IPS-20b (cell line): ENCODE measurements at regions not wholly inside any gene's neighbourhood (a gene's known extent, or its start where the extent isn't known, plus 50 kb on each side); places are given as distances from the start of the nearest gene placed in this dataset.
"Not testable (repeated sequence)": the region's sequence is repeated elsewhere in the genome, so short reads cannot be mapped to it uniquely, and the experiment has no call there.

Source experiments
- H3K27ac ChIP-seq: one replicate; pipeline ENCODE4 v1.5.1; 2013; ENCODE audit warnings: low read length
- H3K27me3 ChIP-seq: 2 replicates; pipeline ENCODE4 v1.6.1; 2013; ENCODE audit warnings: mild to moderate bottlenecking, low read length, inconsistent platforms; ENCODE audit not compliant: insufficient read depth
- H3K36me3 ChIP-seq: 2 replicates; pipeline ENCODE4 v1.6.1; 2013; ENCODE audit warnings: low read depth, mild to moderate bottlenecking, inconsistent platforms, low read length, moderate library complexity; ENCODE audit not compliant: insufficient read depth
- H3K4me1 ChIP-seq: 2 replicates; pipeline ENCODE4 v1.6.1; 2013; ENCODE audit warnings: mild to moderate bottlenecking, control low read depth, inconsistent platforms, low read length, moderate library complexity; ENCODE audit not compliant: insufficient read depth
- H3K4me3 ChIP-seq: 2 replicates; pipeline ENCODE4 v1.5.1; 2013; ENCODE audit warnings: mild to moderate bottlenecking, low read length, inconsistent platforms
- H3K9ac ChIP-seq: 2 replicates; pipeline ENCODE4 v1.6.1; 2013; ENCODE audit warnings: low read depth, mild to moderate bottlenecking, inconsistent platforms, low read length, moderate library complexity
- H3K9me3 ChIP-seq: 2 replicates; pipeline ENCODE4 v1.6.1; 2013; ENCODE audit warnings: mild to moderate bottlenecking, low read depth, low read length, inconsistent platforms; ENCODE audit not compliant: insufficient read depth

GRCh38 chr14:34297786-34298520 lies 164.1 kb downstream of the SPTSSA start:
- no peak overlapping the region for H3K4me3 ChIP-seq
- peaks cover 4% of the 10 kb centered on the region; the same call in 1 of the 2 replicates for H3K27me3 ChIP-seq
- H3K9me3 ChIP-seq: peaks cover 6% of the 10 kb centered on the region
- H3K4me1 ChIP-seq: no peaks in the 10 kb centered on the region; the same call in 1 of the 2 replicates
- no peak overlapping the region for H3K27ac ChIP-seq
- no peak overlapping the region for H3K9ac ChIP-seq
- H3K36me3 ChIP-seq: no peaks in the 10 kb centered on the region

- no peaks in the 10 kb centered on the region for H3K27me3 ChIP-seq
- no peaks in the 10 kb centered on the region for H3K9me3 ChIP-seq
- no peaks in the 10 kb centered on the region for H3K4me1 ChIP-seq
- H3K27ac ChIP-seq: no peak overlapping the region
- no peak overlapping the region for H3K9ac ChIP-seq
- no peaks in the 10 kb centered on the region for H3K36me3 ChIP-seq
- no peak overlapping the region for H3K4me3 ChIP-seq
Measured at GRCh38 chr14:34283590-34283989, 178.4 kb downstream of the SPTSSA start.

GRCh38 chr14:34277191-34277590 lies 184.8 kb downstream of the SPTSSA start:
- H3K36me3 ChIP-seq: no peaks in the 10 kb centered on the region
- no peak overlapping the region for H3K27ac ChIP-seq
- H3K4me1 ChIP-seq: no peaks in the 10 kb centered on the region
- H3K9me3 ChIP-seq: no peaks in the 10 kb centered on the region
- no peaks in the 10 kb centered on the region for H3K27me3 ChIP-seq
- H3K4me3 ChIP-seq: no peak overlapping the region
- no peak overlapping the region for H3K9ac ChIP-seq

GRCh38 chr14:34275530-34275929 lies 186.5 kb downstream of the SPTSSA start:
- no peaks in the 10 kb centered on the region for H3K4me1 ChIP-seq
- no peaks in the 10 kb centered on the region for H3K9me3 ChIP-seq
- no peak overlapping the region for H3K4me3 ChIP-seq
- H3K9ac ChIP-seq: no peak overlapping the region
- no peaks in the 10 kb centered on the region for H3K27me3 ChIP-seq
- no peaks in the 10 kb centered on the region for H3K36me3 ChIP-seq
- H3K27ac ChIP-seq: no peak overlapping the region

GRCh38 chr14:34275078-34275477 lies 187.0 kb downstream of the SPTSSA start:
- no peaks in the 10 kb centered on the region for H3K27me3 ChIP-seq
- H3K9me3 ChIP-seq: no peaks in the 10 kb centered on the region
- H3K27ac ChIP-seq: no peak overlapping the region
- H3K36me3 ChIP-seq: no peaks in the 10 kb centered on the region
- H3K4me3 ChIP-seq: no peak overlapping the region
- H3K9ac ChIP-seq: no peak overlapping the region
- no peaks in the 10 kb centered on the region for H3K4me1 ChIP-seq

GRCh38 chr14:34273716-34274115 lies 188.3 kb downstream of the SPTSSA start:
- H3K4me3 ChIP-seq, H3K9ac ChIP-seq, H3K4me1 ChIP-seq, H3K27me3 ChIP-seq, H3K36me3 ChIP-seq, H3K9me3 ChIP-seq, H3K27ac ChIP-seq: not testable (repeated sequence)

- Histone ChIP-seq H3K4me1 (no peaks in the 10 kb centered on the region), H3K9ac (no peak overlapping the region), H3K27me3 (no peaks in the 10 kb centered on the region), H3K27ac (no peak overlapping the region), H3K36me3 (no peaks in the 10 kb centered on the region), H3K9me3 (no peaks in the 10 kb centered on the region), H3K4me3 (no peak overlapping the region)
Measured at GRCh38 chr14:34270361-34270760, 191.7 kb downstream of the SPTSSA start.

GRCh38 chr14:34266344-34266743 lies 195.7 kb downstream of the SPTSSA start:
- Histone ChIP-seq H3K9ac (no peak overlapping the region), H3K4me1 (no peaks in the 10 kb centered on the region; the same call in 1 of the 2 replicates), H3K9me3 (no peaks in the 10 kb centered on the region), H3K27me3 (no peaks in the 10 kb centered on the region), H3K36me3 (no peaks in the 10 kb centered on the region), H3K4me3 (no peak overlapping the region), H3K27ac (no peak overlapping the region)

- Histone ChIP-seq H3K9me3 (no peaks in the 10 kb centered on the region), H3K4me1 (no peaks in the 10 kb centered on the region; the same call in 1 of the 2 replicates)
Measured at GRCh38 chr14:34262127-34262910, 199.7 kb downstream of the SPTSSA start.

GRCh38 chr14:34259996-34260395 lies 202.0 kb downstream of the SPTSSA start:
- no peak overlapping the region for H3K4me3 ChIP-seq
- no peaks in the 10 kb centered on the region; the same call in 1 of the 2 replicates for H3K4me1 ChIP-seq
- no peaks in the 10 kb centered on the region for H3K9me3 ChIP-seq
- H3K27me3 ChIP-seq: no peaks in the 10 kb centered on the region
- no peak overlapping the region for H3K9ac ChIP-seq
- H3K36me3 ChIP-seq: no peaks in the 10 kb centered on the region
- H3K27ac ChIP-seq: no peak overlapping the region

More at GRCh38 chr14:34262127-34262910, 199.7 kb downstream of the SPTSSA start:
- no peak overlapping the region for H3K9ac ChIP-seq
- H3K27me3 ChIP-seq: no peaks in the 10 kb centered on the region
- H3K4me3 ChIP-seq: no peak overlapping the region
- no peaks in the 10 kb centered on the region for H3K36me3 ChIP-seq
- H3K27ac ChIP-seq: no peak overlapping the region

GRCh38 chr14:34258318-34258717 lies 203.7 kb downstream of the SPTSSA start:
- no peak overlapping the region for H3K27ac ChIP-seq
- H3K4me1 ChIP-seq: no peaks in the 10 kb centered on the region; the same call in 1 of the 2 replicates
- no peaks in the 10 kb centered on the region for H3K36me3 ChIP-seq
- no peak overlapping the region for H3K9ac ChIP-seq
- no peak overlapping the region for H3K4me3 ChIP-seq
- no peaks in the 10 kb centered on the region for H3K9me3 ChIP-seq
- no peaks in the 10 kb centered on the region for H3K27me3 ChIP-seq

GRCh38 chr14:34257505-34257904 lies 204.5 kb downstream of the SPTSSA start:
- Histone ChIP-seq H3K27me3 (no peaks in the 10 kb centered on the region), H3K27ac (no peak overlapping the region), H3K36me3 (no peaks in the 10 kb centered on the region), H3K4me1 (no peaks in the 10 kb centered on the region; the same call in 1 of the 2 replicates), H3K9ac (no peak overlapping the region), H3K9me3 (no peaks in the 10 kb centered on the region), H3K4me3 (no peak overlapping the region)
